GM12891 (cell line): ENCODE measurements at regions not wholly inside any gene's neighbourhood (a gene's known extent, or its start where the extent isn't known, plus 50 kb on each side); places are given as distances from the start of the nearest gene placed in this dataset.

Experiments used
- DNase-seq: peaks from one replicate; pipeline ENCODE4 v3.0.0; 2011; ENCODE audit warnings: low spot score; ENCODE audit not compliant: insufficient read length
- FAIRE-seq: peaks from 2 replicates; lab custom pipeline; 2011; peaks lifted over from hg19 to GRCh38; lab: Jason Lieb, UNC
- PAX5 ChIP-seq: IDR thresholded peaks from 2 replicates; pipeline ENCODE4 v1.6.1; 2011; ENCODE audit warnings: low read length, moderate library complexity, mild to moderate bottlenecking; ENCODE audit not compliant: insufficient read depth, severe bottlenecking
- POLR2A ChIP-seq: IDR thresholded peaks from 2 replicates; pipeline ENCODE4 v1.6.1; 2011; ENCODE audit warnings: low read depth, low read length, control low read depth
- POLR2AphosphoS5 ChIP-seq: IDR thresholded peaks from 2 replicates; pipeline ENCODE4 v1.6.1; 2011; ENCODE audit warnings: low read depth, low read length, control low read depth
- POU2F2 ChIP-seq: IDR thresholded peaks from 2 replicates; pipeline ENCODE4 v1.6.1; 2011; ENCODE audit warnings: low read depth, mild to moderate bottlenecking, control low read depth, low read length, moderate library complexity
- SPI1 ChIP-seq: IDR thresholded peaks from 2 replicates; pipeline ENCODE4 v1.6.1; 2011; ENCODE audit warnings: low read depth, low read length, control low read depth
- TAF1 ChIP-seq: IDR thresholded peaks from 2 replicates; pipeline ENCODE4 v1.6.1; 2011; ENCODE audit warnings: low read depth, low read length, control low read depth

- FAIRE-seq (no peak), DNase-seq (no peak)
- TF ChIP-seq POU2F2 (no peak), SPI1 (no peak), POLR2AphosphoS5 (no peak)
Observed at GRCh38 chr18:78709261-78709809, 270.3 kb upstream of the SALL3 start.

GRCh38 chr18:78711316-78711715, 268.3 kb upstream of the SALL3 start:
- no peak for DNase-seq
- no peak for FAIRE-seq
- no peak for TF ChIP-seq POU2F2
- TF ChIP-seq TAF1 = no peak
- no peak for TF ChIP-seq POLR2AphosphoS5
- no peak for TF ChIP-seq POLR2A
- no peak for TF ChIP-seq PAX5
- no peak for TF ChIP-seq SPI1

- no peak for DNase-seq
- TF ChIP-seq SPI1 = no peak
- TF ChIP-seq POLR2AphosphoS5 = no peak
- no peak for TF ChIP-seq TAF1
- TF ChIP-seq POU2F2 = no peak
- TF ChIP-seq POLR2A = no peak
- no peak for FAIRE-seq
Observed at GRCh38 chr18:78711971-78712370, 267.6 kb upstream of the SALL3 start.

- FAIRE-seq (no peak), DNase-seq (no peak)
- no peak for TF ChIP-seq TAF1
- TF ChIP-seq POLR2AphosphoS5 = no peak
- TF ChIP-seq POU2F2 = no peak
- no peak for TF ChIP-seq PAX5
- no peak for TF ChIP-seq POLR2A
- TF ChIP-seq SPI1 = no peak
Observed at GRCh38 chr18:78713069-78713468, 266.5 kb upstream of the SALL3 start.

- no peak for DNase-seq
- TF ChIP-seq POLR2AphosphoS5 (no peak), PAX5 (no peak), POLR2A (no peak)
- no peak for FAIRE-seq
Observed at GRCh38 chr18:78713726-78714125, 265.9 kb upstream of the SALL3 start.

- TF ChIP-seq POU2F2 = no peak
- no peak for TF ChIP-seq PAX5
- TF ChIP-seq POLR2AphosphoS5 = no peak
- no peak for TF ChIP-seq TAF1
- no peak for TF ChIP-seq POLR2A
- no peak for TF ChIP-seq SPI1
- DNase-seq = no peak
- no peak for FAIRE-seq
Observed at GRCh38 chr18:78716022-78716421, 263.6 kb upstream of the SALL3 start.

- TF ChIP-seq PAX5 (no peak), SPI1 (no peak), POLR2AphosphoS5 (no peak), POLR2A (no peak), TAF1 (no peak), POU2F2 (no peak)
- FAIRE-seq (no peak), DNase-seq (no peak)
Observed at GRCh38 chr18:78716581-78716980, 263.0 kb upstream of the SALL3 start.

- FAIRE-seq (no peak), DNase-seq (no peak)
- TF ChIP-seq TAF1 = no peak
Observed at GRCh38 chr18:78717051-78717765, 262.4 kb upstream of the SALL3 start.

GRCh38 chr18:78717766-78718150, 261.9 kb upstream of the SALL3 start:
- TF ChIP-seq PAX5 (no peak), POLR2AphosphoS5 (no peak), POLR2A (no peak), TAF1 (no peak), POU2F2 (no peak), SPI1 (no peak)
- no peak for FAIRE-seq
- DNase-seq = no peak

GRCh38 chr18:78719821-78720220, 259.8 kb upstream of the SALL3 start:
- TF ChIP-seq PAX5 = no peak
- no peak for TF ChIP-seq SPI1
- TF ChIP-seq TAF1 = no peak
- no peak for TF ChIP-seq POLR2AphosphoS5
- no peak for TF ChIP-seq POLR2A
- no peak for TF ChIP-seq POU2F2
- DNase-seq = no peak
- FAIRE-seq = no peak
